Neural progenitor cell (in vitro differentiated cells): ENCODE measurements at regions not wholly inside any gene's neighbourhood (a gene's known extent, or its start where the extent isn't known, plus 50 kb on each side); places are given as distances from the start of the nearest gene placed in this dataset.

ENCODE experiments used
- EZH2 ChIP-seq: fragments of 200-600 bp; sonication (generic); IDR thresholded peaks from 2 replicates; pipeline ENCODE4 v1.6.1; 2017; ENCODE audit warnings: antibody characterized with exemption, mild to moderate bottlenecking, moderate library complexity
- EZH2phosphoT487 ChIP-seq: fragments of 200-600 bp; sonication (generic); IDR thresholded peaks from 2 replicates; pipeline ENCODE4 v1.6.1; 2017; ENCODE audit warnings: antibody characterized with exemption
- TF ChIP-seq, protein P1 (sequence below): fragments of 200-600 bp; sonication (generic); IDR thresholded peaks from 2 replicates; pipeline ENCODE4 v1.5.1; 2017; ENCODE audit warnings: antibody characterized with exemption, mild to moderate bottlenecking

- TF ChIP-seq, protein P1, sequence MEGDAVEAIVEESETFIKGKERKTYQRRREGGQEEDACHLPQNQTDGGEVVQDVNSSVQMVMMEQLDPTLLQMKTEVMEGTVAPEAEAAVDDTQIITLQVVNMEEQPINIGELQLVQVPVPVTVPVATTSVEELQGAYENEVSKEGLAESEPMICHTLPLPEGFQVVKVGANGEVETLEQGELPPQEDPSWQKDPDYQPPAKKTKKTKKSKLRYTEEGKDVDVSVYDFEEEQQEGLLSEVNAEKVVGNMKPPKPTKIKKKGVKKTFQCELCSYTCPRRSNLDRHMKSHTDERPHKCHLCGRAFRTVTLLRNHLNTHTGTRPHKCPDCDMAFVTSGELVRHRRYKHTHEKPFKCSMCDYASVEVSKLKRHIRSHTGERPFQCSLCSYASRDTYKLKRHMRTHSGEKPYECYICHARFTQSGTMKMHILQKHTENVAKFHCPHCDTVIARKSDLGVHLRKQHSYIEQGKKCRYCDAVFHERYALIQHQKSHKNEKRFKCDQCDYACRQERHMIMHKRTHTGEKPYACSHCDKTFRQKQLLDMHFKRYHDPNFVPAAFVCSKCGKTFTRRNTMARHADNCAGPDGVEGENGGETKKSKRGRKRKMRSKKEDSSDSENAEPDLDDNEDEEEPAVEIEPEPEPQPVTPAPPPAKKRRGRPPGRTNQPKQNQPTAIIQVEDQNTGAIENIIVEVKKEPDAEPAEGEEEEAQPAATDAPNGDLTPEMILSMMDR, result no peak
- no peak for TF ChIP-seq EZH2
- no peak for TF ChIP-seq EZH2phosphoT487
Observed at GRCh38 chr18:2387588-2387987, 183.7 kb downstream of the METTL4 start.
